Spleen (tissue), 7 donors: ENCODE measurements at regions not wholly inside any gene's neighbourhood (a gene's known extent, or its start where the extent isn't known, plus 50 kb on each side); places are given as distances from the start of the nearest gene placed in this dataset.

Source experiments
- POLR2A ChIP-seq, 3 donors: fragments of 450-650 bp; IDR thresholded peaks; one replicate each; pipeline ENCODE4 v1.5.1; 2017; ENCODE audit warnings: antibody characterized with exemption in 3 of 3, mild to moderate bottlenecking in 1 of 3
- POLR2AphosphoS5 ChIP-seq, 3 donors: sonication (generic); formaldehyde crosslinking; IDR thresholded peaks; one replicate each; pipeline ENCODE4 v1.5.1; 2017; ENCODE audit warnings: antibody characterized with exemption in 3 of 3
- TF ChIP-seq, protein P1 (sequence below), 11 experiments: fragments of 200-600 bp in 7 of 11; fragments of 450-650 bp in 4 of 11; sonication (generic) in 4 of 11; IDR thresholded peaks in 8 of 11; conservative IDR thresholded peaks in 3 of 11; 1 replicate in 7 of 11; 2 replicates in 4 of 11; pipeline versions ENCODE4 v1.4.0 to v1.8.0; 2016 to 2021; ENCODE audit warnings: antibody characterized with exemption in 11 of 11, inconsistent platforms in 4 of 11, mild to moderate bottlenecking in 1 of 11
- donor health status: DM: no; HTN: no; CAD: no; lungs with moderate emphysema.
- donor health status: DM: no; HTN: no; CAD: no.
- donor health status: DM: no; HTN: no; CAD: no.

GRCh38 chr20:30511322-30512030 is 746.0 kb upstream of the DEFB115 start:
- TF ChIP-seq, protein P1, sequence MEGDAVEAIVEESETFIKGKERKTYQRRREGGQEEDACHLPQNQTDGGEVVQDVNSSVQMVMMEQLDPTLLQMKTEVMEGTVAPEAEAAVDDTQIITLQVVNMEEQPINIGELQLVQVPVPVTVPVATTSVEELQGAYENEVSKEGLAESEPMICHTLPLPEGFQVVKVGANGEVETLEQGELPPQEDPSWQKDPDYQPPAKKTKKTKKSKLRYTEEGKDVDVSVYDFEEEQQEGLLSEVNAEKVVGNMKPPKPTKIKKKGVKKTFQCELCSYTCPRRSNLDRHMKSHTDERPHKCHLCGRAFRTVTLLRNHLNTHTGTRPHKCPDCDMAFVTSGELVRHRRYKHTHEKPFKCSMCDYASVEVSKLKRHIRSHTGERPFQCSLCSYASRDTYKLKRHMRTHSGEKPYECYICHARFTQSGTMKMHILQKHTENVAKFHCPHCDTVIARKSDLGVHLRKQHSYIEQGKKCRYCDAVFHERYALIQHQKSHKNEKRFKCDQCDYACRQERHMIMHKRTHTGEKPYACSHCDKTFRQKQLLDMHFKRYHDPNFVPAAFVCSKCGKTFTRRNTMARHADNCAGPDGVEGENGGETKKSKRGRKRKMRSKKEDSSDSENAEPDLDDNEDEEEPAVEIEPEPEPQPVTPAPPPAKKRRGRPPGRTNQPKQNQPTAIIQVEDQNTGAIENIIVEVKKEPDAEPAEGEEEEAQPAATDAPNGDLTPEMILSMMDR (IDR thresholded peaks at IDR 0.05 in 8 of 11, conservative IDR thresholded peaks at IDR 0.05 in 3 of 11), result no peak
- TF ChIP-seq POLR2A (IDR thresholded peaks at IDR 0.05) (no peak), POLR2AphosphoS5 (IDR thresholded peaks at IDR 0.05) (no peak)
